NCI-H2081 treated with DMSO at 0.1 percent for 48 hours (cell line): ENCODE measurements at regions not wholly inside any gene's neighbourhood (a gene's known extent, or its start where the extent isn't known, plus 50 kb on each side); places are given as distances from the start of the nearest gene placed in this dataset.
"Not testable (repeated sequence)": the region's sequence is repeated elsewhere in the genome, so short reads cannot be mapped to it uniquely, and the experiment has no call there.

Experiments
- DNase-seq: peaks from one replicate; lab custom pipeline; 2025; lab: John Stamatoyannopoulos, UW

- DNase-seq, result no peak
Measured at GRCh38 chrX:40530509-40530908, 50.3 kb upstream of the ATP6AP2 start.

GRCh38 chrX:40527543-40527942, 53.2 kb upstream of the ATP6AP2 start:
- no peak for DNase-seq

DNA sequence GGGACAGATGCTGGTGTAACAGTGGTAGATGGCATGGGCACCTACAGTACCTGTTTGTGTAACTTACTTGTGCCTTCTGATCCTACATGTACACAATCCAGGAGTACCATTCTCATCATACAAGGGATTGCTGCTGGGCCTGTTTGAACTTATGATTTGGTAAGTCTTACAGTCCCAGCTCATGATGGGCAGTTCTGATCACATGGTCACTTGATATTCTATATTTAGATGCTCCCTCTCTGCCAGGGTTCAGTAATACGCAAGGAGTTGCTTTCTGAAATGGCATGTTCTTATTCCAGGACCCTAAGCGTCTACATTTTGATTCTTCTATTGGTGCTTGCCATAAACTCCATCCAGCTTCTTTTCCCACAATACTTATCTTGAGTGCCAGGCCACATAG, 54.4 kb upstream of the ATP6AP2 start:
- DNase-seq, result no peak

GRCh38 chrX:40525901-40526300, 54.9 kb upstream of the ATP6AP2 start:
- DNase-seq, result not testable (repeated sequence)

DNA sequence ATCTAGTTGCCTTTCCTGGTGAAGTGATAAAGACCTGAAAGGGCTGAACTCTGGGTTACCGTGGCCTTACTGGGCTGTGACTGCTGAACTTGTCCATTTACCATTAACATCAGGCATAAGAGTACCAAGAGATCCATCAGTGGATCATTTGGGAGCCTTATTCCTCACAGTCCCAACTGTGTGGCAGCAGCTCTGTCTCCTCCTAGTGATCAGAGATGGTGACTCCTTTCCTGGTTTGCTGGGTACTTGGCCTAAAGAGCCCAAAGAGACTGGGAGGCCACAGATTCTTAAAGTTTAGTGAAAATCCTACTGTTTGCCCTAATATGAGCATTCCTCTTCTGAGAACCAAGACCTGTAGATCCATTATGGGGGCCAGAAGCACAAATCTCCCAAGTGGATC, 56.3 kb upstream of the ATP6AP2 start:
- no peak for DNase-seq

GRCh38 chrX:40523852-40524251, 56.9 kb upstream of the ATP6AP2 start:
- DNase-seq, result no peak

- no peak for DNase-seq
Measured at GRCh38 chrX:40521868-40522450, 58.8 kb upstream of the ATP6AP2 start.

GRCh38 chrX:40514376-40514775, 66.4 kb upstream of the ATP6AP2 start:
- DNase-seq, result no peak

DNA sequence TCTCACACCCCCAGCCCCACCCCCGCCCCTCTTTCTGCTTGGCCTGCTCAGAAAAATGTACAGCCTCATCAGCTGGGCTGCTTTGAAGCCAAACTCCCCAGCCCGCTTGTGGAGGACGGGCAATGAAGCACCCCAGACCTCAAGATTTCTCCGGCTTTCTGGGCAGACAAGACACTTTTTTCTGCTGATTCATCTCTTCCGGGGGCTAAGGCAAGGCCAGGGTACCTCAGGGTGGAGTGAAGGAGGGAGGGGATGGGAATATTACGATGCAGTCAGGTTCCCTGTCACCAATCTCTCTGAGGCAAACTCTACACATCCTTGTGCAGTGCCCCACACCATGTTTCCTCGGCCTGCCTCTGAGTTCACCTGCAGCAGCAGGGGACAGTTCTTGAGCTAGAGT, 66.9 kb upstream of the ATP6AP2 start:
- DNase-seq, result no peak

DNA sequence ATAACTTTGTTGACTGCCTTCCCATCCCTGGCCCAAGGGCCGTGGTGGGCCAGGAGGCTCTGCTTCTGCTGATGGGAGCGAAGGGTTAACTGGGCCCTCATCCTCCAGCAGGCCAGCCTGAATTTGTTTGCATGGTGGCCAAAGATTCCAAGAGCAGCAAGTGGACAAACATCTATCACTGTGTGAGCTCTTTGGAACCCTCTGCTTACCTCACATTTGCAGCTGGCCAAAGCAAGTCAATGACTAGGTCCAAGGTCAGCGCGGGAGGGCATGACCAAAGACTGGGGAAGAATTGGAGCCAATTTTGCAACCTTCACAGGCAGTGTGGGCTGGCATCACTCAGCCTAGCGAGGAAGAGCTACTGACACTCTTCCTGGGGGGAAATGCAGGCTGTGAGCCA, 67.8 kb upstream of the ATP6AP2 start:
- no peak for DNase-seq

- DNase-seq, result no peak
Measured at GRCh38 chrX:40511258-40511657, 69.5 kb upstream of the ATP6AP2 start.

GRCh38 chrX:40508560-40508959, 72.2 kb upstream of the ATP6AP2 start:
- DNase-seq, result no peak

GRCh38 chrX:40506201-40506985, 74.4 kb upstream of the ATP6AP2 start:
- DNase-seq, result no peak

DNA sequence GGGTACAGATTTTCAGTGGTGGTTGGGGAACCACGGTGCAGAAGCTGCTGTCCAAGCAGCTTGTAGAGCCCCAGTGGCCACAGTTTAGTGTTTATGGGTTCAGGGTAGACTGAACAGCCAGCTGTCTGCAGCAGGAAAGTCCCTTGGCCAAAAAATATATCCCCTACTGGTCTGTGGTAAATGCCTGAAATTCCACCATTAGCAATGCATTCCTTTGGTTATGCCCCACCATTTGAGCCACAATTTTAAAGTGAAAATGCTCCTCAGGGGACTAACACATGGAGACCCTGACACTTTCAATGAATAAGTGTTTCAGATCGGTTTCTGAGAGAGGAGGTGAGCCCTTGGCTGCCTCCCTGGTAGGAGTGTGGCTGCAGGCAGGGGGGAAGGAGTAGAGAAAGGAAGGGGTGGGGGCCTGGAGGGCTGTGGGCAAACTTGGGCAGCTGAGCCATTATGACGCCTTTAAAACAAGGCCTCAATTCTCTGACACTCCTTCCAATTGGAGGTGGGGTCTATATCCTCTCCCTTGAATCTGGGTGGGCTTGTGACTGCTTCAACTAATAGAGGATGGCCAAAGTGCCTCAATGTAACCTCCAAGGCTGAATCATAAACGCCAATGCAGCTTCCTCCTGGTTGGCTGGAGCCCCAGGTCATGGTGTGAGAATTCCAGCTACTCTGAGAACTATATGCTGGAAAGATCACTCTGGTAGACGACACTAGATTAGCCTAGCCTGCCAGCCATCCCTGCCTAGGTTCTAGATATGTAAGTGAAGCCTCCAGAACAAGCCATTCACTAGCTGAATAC, 75.8 kb upstream of the ATP6AP2 start:
- DNase-seq, result no peak

DNA sequence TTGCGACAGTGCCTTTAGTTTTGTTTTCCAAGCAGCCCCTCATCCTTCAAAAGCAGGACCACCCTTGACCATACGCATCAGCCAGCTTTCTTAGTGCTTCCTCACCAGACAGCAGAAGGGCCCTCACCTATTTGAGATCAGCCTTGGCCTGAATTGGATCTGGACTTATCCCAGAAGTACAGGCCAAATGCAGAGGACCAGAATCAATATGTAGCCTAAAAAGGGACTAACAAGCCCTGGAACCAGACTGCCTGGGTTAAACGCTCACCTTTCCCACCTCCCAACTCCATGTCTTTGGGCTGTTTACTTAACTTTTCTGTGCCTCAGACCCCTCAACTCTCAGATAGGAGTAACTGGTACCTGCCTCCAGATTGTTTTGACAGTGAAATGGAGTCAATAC, 77.7 kb upstream of the ATP6AP2 start:
- DNase-seq, result no peak

- no peak for DNase-seq
Measured at GRCh38 chrX:40502688-40503087, 78.1 kb upstream of the ATP6AP2 start.

DNA sequence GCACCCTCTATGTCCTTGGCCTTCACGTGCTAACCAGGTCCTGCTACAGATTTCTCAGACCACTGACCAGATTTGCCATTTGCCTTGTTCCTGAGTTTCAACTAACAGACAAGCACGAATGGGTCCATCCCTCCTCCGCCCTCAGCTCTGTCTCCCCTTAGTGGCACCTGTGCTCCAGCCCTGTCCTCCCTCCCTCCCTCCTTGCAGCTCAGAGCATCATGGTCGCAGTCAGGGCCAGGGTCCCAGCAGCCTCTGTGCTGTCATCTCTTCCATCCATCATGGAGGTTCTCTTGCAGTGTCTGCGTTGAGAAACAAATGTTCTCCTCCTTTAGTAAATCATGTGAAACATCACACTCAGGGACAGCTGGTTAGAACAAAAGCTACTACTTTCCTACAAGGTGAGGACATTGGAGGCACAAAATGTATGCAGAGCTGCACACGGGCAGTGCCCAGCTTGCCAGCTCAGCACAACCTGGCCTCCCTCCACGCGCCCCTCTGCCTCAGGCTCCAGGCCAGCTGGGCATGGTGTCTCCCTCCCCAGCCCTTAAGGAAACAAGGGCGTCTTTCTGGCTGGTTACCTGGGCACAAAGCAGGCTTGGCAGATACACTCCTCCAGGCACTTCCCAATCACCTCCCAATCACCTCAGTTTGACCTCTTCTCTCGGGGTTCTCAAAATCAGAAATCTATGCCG, 79.5 kb upstream of the ATP6AP2 start:
- no peak for DNase-seq

- no peak for DNase-seq
Measured at GRCh38 chrX:40496728-40497127, 84.0 kb upstream of the ATP6AP2 start.

GRCh38 chrX:40495659-40496058, 85.1 kb upstream of the ATP6AP2 start:
- no peak for DNase-seq

- no peak for DNase-seq
Measured at GRCh38 chrX:40494005-40494404, 86.8 kb upstream of the ATP6AP2 start.

DNA sequence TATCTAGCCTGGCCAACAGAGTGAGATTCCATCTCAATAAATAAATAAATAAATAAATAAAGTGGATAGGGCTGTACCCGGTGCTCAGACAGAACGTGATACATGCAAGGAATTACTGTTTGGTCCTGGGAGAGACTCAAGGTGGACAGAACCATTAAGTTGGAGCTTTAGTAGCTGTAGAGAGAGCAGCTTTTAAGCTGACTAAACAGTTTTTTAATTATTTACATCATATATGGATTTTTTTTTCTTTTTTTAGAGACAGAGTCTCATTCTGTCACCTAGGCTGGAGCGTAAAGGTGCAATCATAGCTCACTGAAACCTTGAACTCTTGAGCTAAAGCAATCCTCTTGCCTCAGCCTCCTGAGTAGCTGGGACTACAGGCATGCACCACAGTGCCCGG, 92.5 kb upstream of the ATP6AP2 start:
- no peak for DNase-seq

DNA sequence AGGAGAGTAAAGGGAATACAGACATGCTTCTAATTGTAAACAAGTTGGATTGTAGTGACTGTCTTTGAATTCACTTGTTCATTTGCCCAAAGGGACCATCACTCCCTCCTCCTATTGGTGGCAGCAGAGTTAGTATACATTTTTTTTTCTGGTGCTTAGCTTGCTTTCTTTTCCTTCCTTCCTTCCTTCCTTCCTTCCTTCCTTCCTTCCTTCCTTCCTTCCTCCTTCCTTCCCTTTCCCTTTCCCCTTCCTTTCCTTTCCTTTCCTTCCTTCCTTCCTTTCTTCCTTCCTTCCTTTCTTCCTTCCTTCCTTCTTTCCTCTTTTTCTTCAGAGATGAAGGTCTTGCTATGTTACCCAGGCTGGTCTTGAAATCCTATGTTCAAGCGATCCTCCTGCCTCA, 94.8 kb upstream of the ATP6AP2 start:
- DNase-seq, result no peak
